Thyroid gland (tissue), 4 donors: ENCODE measurements at regions not wholly inside any gene's neighbourhood (a gene's known extent, or its start where the extent isn't known, plus 50 kb on each side); places are given as distances from the start of the nearest gene placed in this dataset.

Experiments
- CTCF ChIP-seq, 6 experiments: fragments of 200-600 bp in 3 of 6; fragments of 450-650 bp in 3 of 6; sonication (generic) in 3 of 6; IDR thresholded peaks; one replicate each; pipeline ENCODE4 v1.5.1; 2016 to 2019; ENCODE audit warnings: antibody characterized with exemption in 6 of 6, mild to moderate bottlenecking in 2 of 6, inconsistent platforms in 1 of 6, moderate library complexity in 1 of 6
- POLR2A ChIP-seq, 2 donors: fragments of 450-650 bp; IDR thresholded peaks; one replicate each; pipeline ENCODE4 v1.6.1; 2017; ENCODE audit warnings: antibody characterized with exemption in 2 of 2, mild to moderate bottlenecking in 2 of 2, moderate library complexity in 1 of 2

DNA sequence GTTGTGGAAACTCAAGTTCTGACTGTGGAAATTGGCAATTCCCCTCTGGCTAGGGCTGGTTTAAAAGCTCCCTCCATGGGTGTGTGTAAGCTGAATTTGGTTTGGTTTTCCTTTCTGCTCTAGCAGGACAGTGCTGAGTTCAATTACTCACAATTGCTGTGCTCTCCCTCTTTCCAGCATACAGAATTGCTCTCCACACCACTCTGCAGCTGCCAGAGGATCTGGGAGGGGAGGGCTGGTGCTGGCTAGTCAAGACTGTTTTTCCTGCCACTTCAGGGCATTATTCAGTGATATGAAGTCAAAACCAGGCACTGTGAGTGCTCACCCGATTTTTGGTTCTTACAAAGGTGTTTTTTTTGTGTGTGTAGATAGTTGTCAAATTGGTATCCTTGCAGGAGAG is 336.9 kb upstream of the SLC24A2 start:
- TF ChIP-seq CTCF (IDR thresholded peaks at IDR 0.05) (no peak), POLR2A (IDR thresholded peaks at IDR 0.05) (no peak)
